Caco-2 (cell line): ENCODE measurements at regions not wholly inside any gene's neighbourhood (a gene's known extent, or its start where the extent isn't known, plus 50 kb on each side); places are given as distances from the start of the nearest gene placed in this dataset.

Experiments used
- BruUV-seq: library from RNA; stranded (reverse); fragments of 400-500 nt; replicated peaks from 2 replicates; lab custom pipeline; 2021; lab: Mats Ljungman, UMichigan
- CTCF ChIA-PET: fragments of 300-600 bp; sonication (Branson Sonifier 250); formaldehyde crosslinking; loops from one replicate; lab custom pipeline; 2022; ENCODE audit warnings: antibody characterized with exemption; lab: Charles Lee
- POLR2A ChIA-PET: fragments of 300-600 bp; sonication (Branson Sonifier 250); formaldehyde crosslinking; loops from one replicate; lab custom pipeline; 2022; ENCODE audit warnings: antibody characterized with exemption; lab: Charles Lee
- DNase-seq, 2 experiments: peaks; one replicate each; pipeline versions ENCODE4 v3.0.0 to v3.0.0-alpha.2; 2020 to 2022
- H3K27me3 ChIP-seq: replicated peaks from 2 replicates; pipeline ENCODE4 v1.6.0; 2011; ENCODE audit warnings: low read length; ENCODE audit not compliant: control insufficient read depth, insufficient read depth
- H3K36me3 ChIP-seq: 2 replicates; pipeline ENCODE4 v1.5.1; 2011; ENCODE audit warnings: low read length; ENCODE audit not compliant: control insufficient read depth, insufficient read depth
- H3K4me1 ChIP-seq: fragments of 250-450 bp; sonication (Bioruptor Pico); 2 replicates; pipeline ENCODE4 v1.5.1; 2020; ENCODE audit warnings: mild to moderate bottlenecking
- H3K4me3 ChIP-seq: 2 replicates; pipeline ENCODE4 v1.5.1; 2011; ENCODE audit warnings: low read depth, mild to moderate bottlenecking, control low read depth, low read length
- H3K9me3 ChIP-seq: fragments of 250-450 bp; sonication (Bioruptor Pico); 2 replicates; pipeline ENCODE4 v1.5.1; 2020; ENCODE audit warnings: mild to moderate bottlenecking, moderate library complexity
- H3K27ac Mint-ChIP-seq: one replicate; pipeline ENCODE4 v1.8.0; 2022; ENCODE audit warnings: mixed read lengths; ENCODE audit not compliant: unreplicated experiment
- H3K27me3 Mint-ChIP-seq: one replicate; pipeline ENCODE4 v1.8.0; 2022; ENCODE audit warnings: mixed read lengths; ENCODE audit not compliant: insufficient read depth, unreplicated experiment
- H3K36me3 Mint-ChIP-seq: one replicate; pipeline ENCODE4 v1.8.0; 2022; ENCODE audit warnings: mild to moderate bottlenecking, mixed read lengths; ENCODE audit not compliant: insufficient read depth, unreplicated experiment
- H3K4me1 Mint-ChIP-seq: one replicate; pipeline ENCODE4 v1.8.0; 2022; ENCODE audit warnings: low read depth, mixed read lengths; ENCODE audit not compliant: unreplicated experiment
- H3K4me3 Mint-ChIP-seq: one replicate; pipeline ENCODE4 v1.8.0; 2022; ENCODE audit warnings: mild to moderate bottlenecking, moderate library complexity, mixed read lengths; ENCODE audit not compliant: unreplicated experiment
- H3K9me3 Mint-ChIP-seq: one replicate; pipeline ENCODE4 v1.8.0; 2022; ENCODE audit warnings: mixed read lengths; ENCODE audit not compliant: unreplicated experiment
- CTCF ChIP-seq, 2 experiments: fragments of 200-600 bp in 1 of 2; IDR thresholded peaks; 1 replicate in 1 of 2; 2 replicates in 1 of 2; pipeline versions ENCODE4 v1.5.1 to v1.8.0; 2011 to 2022; ENCODE audit warnings: antibody characterized with exemption in 1 of 2, control low read depth in 1 of 2, inconsistent platforms in 1 of 2, low read depth in 1 of 2, low read length in 1 of 2, mild to moderate bottlenecking in 1 of 2, moderate library complexity in 1 of 2; ENCODE audit not compliant: insufficient read depth in 1 of 2, severe bottlenecking in 1 of 2, unreplicated experiment in 1 of 2
- intact Hi-C: fragments of 100-400 bp; cut with micrococcal nuclease; formaldehyde crosslinking; loops from one replicate; pipeline ENCODE4 v1.10.0; 2022; ENCODE audit not compliant: unreplicated experiment

GRCh38 chr2:149885468-149885867 is 297.9 kb upstream of the MMADHC start:
- H3K4me1 Mint-ChIP-seq = no peaks in the 10 kb centered on the region
- H3K9me3 ChIP-seq = no peaks in the 10 kb centered on the region
- no peak for TF ChIP-seq CTCF (IDR thresholded peaks at IDR 0.05; ENCODE audit: insufficient read depth in 1 of 2, low read depth in 1 of 2, low read length in 1 of 2, severe bottlenecking in 1 of 2, unreplicated experiment in 1 of 2)
- BruUV-seq = no TSS peak
- H3K4me3 ChIP-seq = no peak overlapping the region
- ChIA-PET CTCF (no interaction called here), POLR2A (no interaction called here)
- no peaks in the 10 kb centered on the region for H3K4me1 ChIP-seq
- H3K27ac Mint-ChIP-seq = no peak overlapping the region
- H3K36me3 Mint-ChIP-seq = no peaks in the 10 kb centered on the region
- no peak overlapping the region for H3K4me3 Mint-ChIP-seq
- no peaks in the 10 kb centered on the region for H3K36me3 ChIP-seq
- no peaks in the 10 kb centered on the region for H3K27me3 ChIP-seq
- intact Hi-C loops = no loop called here
- no peaks in the 10 kb centered on the region for H3K9me3 Mint-ChIP-seq
- DNase-seq = no peak
- H3K27me3 Mint-ChIP-seq = no peaks in the 10 kb centered on the region

- CTCF ChIA-PET = no interaction called here
- H3K27me3 Mint-ChIP-seq = no peaks in the 10 kb centered on the region
- Histone ChIP-seq H3K36me3 (no peaks in the 10 kb centered on the region), H3K27me3 (no peaks in the 10 kb centered on the region), H3K9me3 (no peaks in the 10 kb centered on the region), H3K4me3 (no peak overlapping the region), H3K4me1 (no peaks in the 10 kb centered on the region)
- no peak for TF ChIP-seq CTCF (IDR thresholded peaks at IDR 0.05; ENCODE audit: insufficient read depth in 1 of 2, low read depth in 1 of 2, low read length in 1 of 2, severe bottlenecking in 1 of 2, unreplicated experiment in 1 of 2)
- POLR2A ChIA-PET = no interaction called here
- intact Hi-C loops = no loop called here
- BruUV-seq = no TSS peak
- H3K27ac Mint-ChIP-seq = no peak overlapping the region
- H3K4me3 Mint-ChIP-seq = no peak overlapping the region
- H3K4me1 Mint-ChIP-seq = no peaks in the 10 kb centered on the region
- no peak for DNase-seq
- H3K36me3 Mint-ChIP-seq = no peaks in the 10 kb centered on the region
- H3K9me3 Mint-ChIP-seq = no peaks in the 10 kb centered on the region
Observed at GRCh38 chr2:149884871-149885270, 297.3 kb upstream of the MMADHC start.

- no peak overlapping the region for H3K27ac Mint-ChIP-seq
- H3K4me1 Mint-ChIP-seq = no peaks in the 10 kb centered on the region
- H3K27me3 ChIP-seq = no peaks in the 10 kb centered on the region
- ChIA-PET CTCF (no interaction called here), POLR2A (no interaction called here)
- no peaks in the 10 kb centered on the region for H3K27me3 Mint-ChIP-seq
- BruUV-seq = no TSS peak
- H3K9me3 ChIP-seq = no peaks in the 10 kb centered on the region
- H3K36me3 ChIP-seq = no peaks in the 10 kb centered on the region; the same call in 1 of the 2 replicates
- H3K9me3 Mint-ChIP-seq = no peaks in the 10 kb centered on the region
- no peak for TF ChIP-seq CTCF (IDR thresholded peaks at IDR 0.05; ENCODE audit: insufficient read depth in 1 of 2, low read depth in 1 of 2, low read length in 1 of 2, severe bottlenecking in 1 of 2, unreplicated experiment in 1 of 2)
- no peaks in the 10 kb centered on the region for H3K36me3 Mint-ChIP-seq
- H3K4me1 ChIP-seq = no peaks in the 10 kb centered on the region
- H3K4me3 ChIP-seq = no peak overlapping the region
- intact Hi-C loops = no loop called here
- no peak for DNase-seq
- no peak overlapping the region for H3K4me3 Mint-ChIP-seq
Observed at GRCh38 chr2:149877913-149878312, 290.3 kb upstream of the MMADHC start.
